Esophagus squamous epithelium (tissue), 5 donors: ENCODE measurements at regions not wholly inside any gene's neighbourhood (a gene's known extent, or its start where the extent isn't known, plus 50 kb on each side); places are given as distances from the start of the nearest gene placed in this dataset.

Source experiments
- DNase-seq: peaks from one replicate; lab custom pipeline; 2025; lab: John Stamatoyannopoulos, UW
- H3K27ac ChIP-seq, 4 donors: fragments of 200-600 bp; sonication (generic); one replicate each; pipeline ENCODE4 v1.5.1; 2016 to 2019; ENCODE audit warnings: mild to moderate bottlenecking in 1 of 4
- H3K27me3 ChIP-seq, 4 donors: fragments of 200-600 bp; sonication (generic); 1 replicate in 3 of 4; 2 replicates in 1 of 4; pipeline versions ENCODE4 v1.5.1 to v1.6.0; 2017 to 2021; ENCODE audit warnings: antibody characterized with exemption in 1 of 4
- H3K36me3 ChIP-seq, 3 donors: fragments of 200-600 bp; sonication (generic); one replicate each; pipeline ENCODE4 v1.5.1; 2016 to 2019
- H3K4me1 ChIP-seq, 3 donors: fragments of 200-600 bp; sonication (generic); one replicate each; pipeline ENCODE4 v1.5.1; 2017 to 2019
- H3K4me3 ChIP-seq, 4 donors: fragments of 200-600 bp; sonication (generic); 1 replicate in 3 of 4; 2 replicates in 1 of 4; pipeline ENCODE4 v1.5.1; 2016 to 2019; ENCODE audit warnings: mild to moderate bottlenecking in 2 of 4, moderate library complexity in 1 of 4
- H3K9me3 ChIP-seq, 3 donors: fragments of 200-600 bp; sonication (generic); one replicate each; pipeline ENCODE4 v1.5.1; 2016 to 2019
- CTCF ChIP-seq, 6 experiments: fragments of 450-650 bp in 4 of 6; fragments of 200-600 bp in 2 of 6; sonication (generic) in 2 of 6; IDR thresholded peaks; one replicate each; pipeline ENCODE4 v1.5.1; 2016 to 2019; ENCODE audit warnings: antibody characterized with exemption in 6 of 6, mild to moderate bottlenecking in 4 of 6, moderate library complexity in 4 of 6
- POLR2A ChIP-seq, 4 donors: fragments of 450-650 bp; IDR thresholded peaks; one replicate each; pipeline ENCODE4 v1.6.1; 2017; ENCODE audit warnings: antibody characterized with exemption in 4 of 4, mild to moderate bottlenecking in 4 of 4, moderate library complexity in 3 of 4
- WGBS, 2 donors: methylation state at CpG; one replicate each; pipeline ENCODE4 v1.1.5; 2018; 5-methylcytosine and 5-hydroxymethylcytosine counted together
- intact Hi-C: fragments of 100-400 bp; cut with DNase I; formaldehyde crosslinking; loops from one replicate; pipeline ENCODE4 v1.15.0; 2022
- donor health status: DM: yes; HTN: yes; CAD: no.

DNA sequence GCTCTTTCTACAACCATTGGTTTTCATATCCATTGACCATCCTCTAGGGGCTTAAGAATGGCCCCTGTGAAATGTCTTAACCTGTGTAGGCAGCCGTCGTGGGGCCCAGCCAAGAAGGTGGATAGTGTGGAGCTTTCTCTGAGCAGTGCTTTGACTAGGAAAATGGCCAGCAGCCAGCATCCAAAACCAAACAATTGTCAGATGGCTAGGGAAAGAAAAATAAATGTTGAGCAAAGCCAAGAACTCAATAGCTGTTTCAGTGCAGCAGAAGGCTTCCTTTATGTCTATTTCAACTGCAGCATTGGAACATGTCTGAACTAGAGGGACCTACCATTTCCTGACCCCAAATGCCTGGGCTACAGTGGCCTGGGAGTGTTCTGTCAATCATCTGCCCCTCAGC, 374.9 kb downstream of the TLE4 start:
- intact Hi-C loops, result no loop called here
- no peaks in the 10 kb centered on the region for H3K27me3 ChIP-seq
- no peak overlapping the region for H3K4me3 ChIP-seq
- TF ChIP-seq POLR2A (IDR thresholded peaks at IDR 0.05), result no peak
- no peak for TF ChIP-seq CTCF (IDR thresholded peaks at IDR 0.05)
- no peak overlapping the region for H3K27ac ChIP-seq
- peaks cover 0 to 9% (median 0%) of the 10 kb centered on the region in 3 donors for H3K4me1 ChIP-seq
- 33 to 40% methylated on average over 2 of the region's 2 CpGs for WGBS, 2 donors
- no peak for DNase-seq
- no peaks in the 10 kb centered on the region for H3K9me3 ChIP-seq
- H3K36me3 ChIP-seq, result no peaks in the 10 kb centered on the region

DNA sequence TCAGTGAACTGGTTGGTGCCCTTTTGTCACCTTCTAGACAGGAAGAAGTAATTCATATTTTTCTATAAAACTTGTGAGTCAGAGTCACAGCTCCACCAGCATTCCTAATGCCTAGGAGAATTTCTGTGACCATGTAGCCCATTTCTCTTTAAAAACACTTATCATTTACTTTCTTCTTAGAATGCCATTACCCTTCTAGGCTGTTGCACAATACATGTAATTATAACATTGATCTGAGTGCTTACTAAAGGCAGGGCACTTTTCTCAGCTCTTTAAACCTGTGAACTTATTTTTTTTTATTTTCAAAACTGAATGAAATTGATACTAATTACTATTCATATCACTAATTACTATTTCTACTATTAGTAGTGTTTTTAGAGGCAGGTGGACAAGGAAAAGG, 373.7 kb downstream of the TLE4 start:
- DNase-seq, result no peak
- Histone ChIP-seq H3K4me1 (peaks cover 0 to 16% (median 0%) of the 10 kb centered on the region in 3 donors), H3K27ac (no peak overlapping the region), H3K9me3 (no peaks in the 10 kb centered on the region), H3K27me3 (no peaks in the 10 kb centered on the region), H3K4me3 (no peak overlapping the region), H3K36me3 (no peaks in the 10 kb centered on the region)
- intact Hi-C loops, result no loop called here
- TF ChIP-seq POLR2A (IDR thresholded peaks at IDR 0.05), result no peak
- TF ChIP-seq CTCF (IDR thresholded peaks at IDR 0.05), result no peak

GRCh38 chr9:79945016-79945415, 373.3 kb downstream of the TLE4 start:
- Histone ChIP-seq H3K4me1 (peaks cover 0 to 21% (median 0%) of the 10 kb centered on the region in 3 donors), H3K36me3 (no peaks in the 10 kb centered on the region), H3K9me3 (no peaks in the 10 kb centered on the region), H3K27me3 (no peaks in the 10 kb centered on the region), H3K27ac (no peak overlapping the region), H3K4me3 (no peak overlapping the region)
- 33 to 46% methylated on average over 1 of the region's 1 CpG for WGBS, 2 donors
- intact Hi-C loops, result no loop called here
- no peak for TF ChIP-seq POLR2A (IDR thresholded peaks at IDR 0.05)
- no peak for TF ChIP-seq CTCF (IDR thresholded peaks at IDR 0.05)
- DNase-seq, result no peak

DNA sequence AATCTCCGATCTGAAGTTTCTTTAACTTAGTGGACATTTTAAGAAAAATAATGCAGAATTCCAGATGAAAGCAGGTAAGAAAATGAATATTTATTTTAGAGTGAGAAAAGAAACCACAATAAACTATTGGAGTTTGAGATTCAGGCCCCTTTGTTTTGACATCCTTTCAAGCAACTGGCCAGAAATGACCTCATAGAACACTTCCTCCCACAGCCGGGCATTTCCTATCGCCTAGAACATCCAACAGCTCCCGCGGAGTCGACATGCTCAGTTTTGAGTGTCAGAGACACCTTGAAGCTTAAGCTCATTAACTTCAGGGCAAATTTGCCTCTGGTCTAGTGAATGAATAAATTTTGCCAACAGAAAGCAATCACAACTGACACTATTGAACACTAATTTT, 369.2 kb downstream of the TLE4 start:
- intact Hi-C loops, result no loop called here
- H3K9me3 ChIP-seq, result no peaks in the 10 kb centered on the region
- H3K27ac ChIP-seq, result no peak overlapping the region
- H3K4me1 ChIP-seq, result peaks cover 0 to 23% (median 0%) of the 10 kb centered on the region in 3 donors
- H3K4me3 ChIP-seq, result no peak overlapping the region
- no peaks in the 10 kb centered on the region for H3K36me3 ChIP-seq
- no peaks in the 10 kb centered on the region for H3K27me3 ChIP-seq
- 66 to 85% methylated on average over 6 of the region's 6 CpGs for WGBS, 2 donors
- DNase-seq, result no peak
- TF ChIP-seq CTCF (IDR thresholded peaks at IDR 0.05), result no peak

GRCh38 chr9:79939819-79940218, 368.1 kb downstream of the TLE4 start:
- H3K36me3 ChIP-seq, result no peaks in the 10 kb centered on the region
- TF ChIP-seq CTCF (IDR thresholded peaks at IDR 0.05), result no peak
- no peak overlapping the region for H3K4me3 ChIP-seq
- no peaks in the 10 kb centered on the region for H3K9me3 ChIP-seq
- 23 to 28% methylated on average over 5 of the region's 5 CpGs for WGBS, 2 donors
- intact Hi-C loops, result no loop called here
- no peak overlapping the region for H3K27ac ChIP-seq
- no peak for DNase-seq
- H3K4me1 ChIP-seq, result peaks cover 0 to 17% (median 0%) of the 10 kb centered on the region in 3 donors
- no peaks in the 10 kb centered on the region for H3K27me3 ChIP-seq
